NCI-H2029 treated with DMSO at 0.1 percent for 48 hours (cell line): ENCODE measurements at regions not wholly inside any gene's neighbourhood (a gene's known extent, or its start where the extent isn't known, plus 50 kb on each side); places are given as distances from the start of the nearest gene placed in this dataset.

Source experiments
- DNase-seq: peaks from one replicate; lab custom pipeline; 2025; lab: John Stamatoyannopoulos, UW

GRCh38 chr9:82495884-82496777 is 507.6 kb downstream of the SPATA31D1 start:
- DNase-seq: no peak

GRCh38 chr9:82498541-82499317 is 510.2 kb downstream of the SPATA31D1 start:
- DNase-seq: no peak

GRCh38 chr9:82499337-82499736 is 510.8 kb downstream of the SPATA31D1 start:
- DNase-seq: no peak

GRCh38 chr9:82504620-82505019 is 516.0 kb downstream of the SPATA31D1 start:
- DNase-seq: no peak

- no peak for DNase-seq
These were observed 523.1 kb downstream of the SPATA31D1 start for GRCh38 chr9:82511626-82512025.

- no peak for DNase-seq
These were observed 524.2 kb downstream of the SPATA31D1 start for GRCh38 chr9:82512728-82513127.

GRCh38 chr9:82513242-82513751 is 524.7 kb downstream of the SPATA31D1 start:
- no peak for DNase-seq

GRCh38 chr9:82513976-82514735 is 525.6 kb downstream of the SPATA31D1 start:
- DNase-seq: no peak

GRCh38 chr9:82518868-82519267 is 530.3 kb downstream of the SPATA31D1 start:
- no peak for DNase-seq

- no peak for DNase-seq
These were observed 530.8 kb downstream of the SPATA31D1 start for GRCh38 chr9:82519332-82519731.

GRCh38 chr9:82524407-82524806 is 535.8 kb downstream of the SPATA31D1 start:
- DNase-seq: no peak

- no peak for DNase-seq
These were observed 536.4 kb downstream of the RASEF start for GRCh38 chr9:82526577-82526976.

GRCh38 chr9:82531795-82532194 is 531.1 kb downstream of the RASEF start:
- DNase-seq: no peak

GRCh38 chr9:82532504-82533180 is 530.3 kb downstream of the RASEF start:
- DNase-seq: peak; percentile 36

GRCh38 chr9:82535432-82535998 is 527.4 kb downstream of the RASEF start:
- DNase-seq: no peak

GRCh38 chr9:82538634-82539033 is 524.3 kb downstream of the RASEF start:
- no peak for DNase-seq

- DNase-seq: no peak
These were observed 523.8 kb downstream of the RASEF start for GRCh38 chr9:82539146-82539545.

- no peak for DNase-seq
These were observed 522.9 kb downstream of the RASEF start for GRCh38 chr9:82539856-82540579.

- DNase-seq: no peak
These were observed 519.2 kb downstream of the RASEF start for GRCh38 chr9:82543726-82544125.

GRCh38 chr9:82546136-82546535 is 516.8 kb downstream of the RASEF start:
- DNase-seq: no peak

- DNase-seq: no peak
These were observed 514.9 kb downstream of the RASEF start for GRCh38 chr9:82547995-82548394.
